ENCODE measurements at regions not wholly inside any gene's neighbourhood (a gene's known extent, or its start where the extent isn't known, plus 50 kb on each side); places are given as distances from the start of the nearest gene placed in this dataset.

DNA sequence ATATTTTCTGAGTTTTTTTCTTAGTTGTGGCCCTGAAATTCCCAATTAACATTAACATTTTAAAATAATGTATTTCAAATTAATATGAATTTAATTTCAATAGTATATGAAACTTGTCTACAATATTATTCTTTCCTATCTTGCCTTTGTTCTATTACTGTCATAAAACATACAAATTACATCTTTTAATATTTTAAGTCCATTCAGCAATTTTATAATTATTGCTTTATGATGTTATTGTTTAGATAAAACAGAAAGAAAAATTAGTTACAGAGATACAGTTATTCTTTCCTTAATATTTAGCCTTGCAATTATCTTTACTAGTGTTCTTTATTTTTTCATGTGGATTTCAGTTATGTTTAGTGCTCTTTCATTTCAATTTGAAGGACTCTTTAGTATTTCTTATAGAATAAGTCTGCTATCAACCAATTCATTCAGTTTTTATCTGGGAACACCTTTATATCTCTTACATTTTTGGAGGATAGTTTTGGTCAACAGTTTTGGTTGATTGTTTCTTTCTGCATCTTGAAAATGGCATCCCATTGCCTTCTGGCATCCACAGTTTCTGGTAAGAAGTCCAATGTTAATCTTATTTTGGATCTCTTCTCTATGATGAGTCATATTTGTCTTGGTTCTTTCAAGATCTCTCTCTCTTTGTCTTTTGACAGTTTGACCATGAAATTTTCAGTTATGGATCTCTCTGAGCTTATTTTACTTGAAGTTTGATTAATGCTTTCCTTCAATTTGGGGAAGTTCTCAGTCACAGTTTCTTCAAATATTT, 76.9 kb upstream of the CHST9 start:
- Histone ChIP-seq H3K9ac (ENCODE audit: insufficient read depth, low read length) (no peak overlapping the region), H3K36me3 (ENCODE audit: control insufficient read depth, insufficient read depth, low read length) (no peaks in the 10 kb centered on the region), H3K4me1 (ENCODE audit: control insufficient read depth, extremely low read depth, insufficient read depth, low read length) (no peaks in the 10 kb centered on the region), H3K27me3 (ENCODE audit: control insufficient read depth, insufficient read depth, low read length) (no peaks in the 10 kb centered on the region), H4K20me1 (ENCODE audit: control insufficient read depth, extremely low read depth, insufficient read depth, low read length) (no peaks in the 10 kb centered on the region), H3K79me2 (ENCODE audit: control insufficient read depth, insufficient read depth, low read length) (no peaks in the 10 kb centered on the region), H2AFZ (ENCODE audit: low read length) (no peak overlapping the region), H3K27ac (ENCODE audit: insufficient read depth, low read length) (no peak overlapping the region), H3K4me3 (replicated peaks in 1 of 4; ENCODE audit: control extremely low read depth in 1 of 4, insufficient read depth in 1 of 4, low read depth in 3 of 4, low read length in 4 of 4) (no peak overlapping the region), H3K4me2 (ENCODE audit: extremely low read depth, insufficient read depth, low read length) (no peak overlapping the region), H3K9me3 (ENCODE audit: control insufficient read depth, insufficient read depth, low read depth, low read length) (no peaks in the 10 kb centered on the region)
- TF ChIP-seq, protein P1, sequence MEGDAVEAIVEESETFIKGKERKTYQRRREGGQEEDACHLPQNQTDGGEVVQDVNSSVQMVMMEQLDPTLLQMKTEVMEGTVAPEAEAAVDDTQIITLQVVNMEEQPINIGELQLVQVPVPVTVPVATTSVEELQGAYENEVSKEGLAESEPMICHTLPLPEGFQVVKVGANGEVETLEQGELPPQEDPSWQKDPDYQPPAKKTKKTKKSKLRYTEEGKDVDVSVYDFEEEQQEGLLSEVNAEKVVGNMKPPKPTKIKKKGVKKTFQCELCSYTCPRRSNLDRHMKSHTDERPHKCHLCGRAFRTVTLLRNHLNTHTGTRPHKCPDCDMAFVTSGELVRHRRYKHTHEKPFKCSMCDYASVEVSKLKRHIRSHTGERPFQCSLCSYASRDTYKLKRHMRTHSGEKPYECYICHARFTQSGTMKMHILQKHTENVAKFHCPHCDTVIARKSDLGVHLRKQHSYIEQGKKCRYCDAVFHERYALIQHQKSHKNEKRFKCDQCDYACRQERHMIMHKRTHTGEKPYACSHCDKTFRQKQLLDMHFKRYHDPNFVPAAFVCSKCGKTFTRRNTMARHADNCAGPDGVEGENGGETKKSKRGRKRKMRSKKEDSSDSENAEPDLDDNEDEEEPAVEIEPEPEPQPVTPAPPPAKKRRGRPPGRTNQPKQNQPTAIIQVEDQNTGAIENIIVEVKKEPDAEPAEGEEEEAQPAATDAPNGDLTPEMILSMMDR (conservative IDR thresholded peaks at IDR 0.05 in 1 of 2, IDR thresholded peaks at IDR 0.05 in 1 of 2; ENCODE audit: low read depth in 1 of 2, low read length in 2 of 2) = no peak
- no peak for TF ChIP-seq EZH2 (IDR thresholded peaks at IDR 0.05; ENCODE audit: low read length, missing control alignments)
- DNase-seq (ENCODE audit: low read depth in 2 of 2) = no peak

DNA sequence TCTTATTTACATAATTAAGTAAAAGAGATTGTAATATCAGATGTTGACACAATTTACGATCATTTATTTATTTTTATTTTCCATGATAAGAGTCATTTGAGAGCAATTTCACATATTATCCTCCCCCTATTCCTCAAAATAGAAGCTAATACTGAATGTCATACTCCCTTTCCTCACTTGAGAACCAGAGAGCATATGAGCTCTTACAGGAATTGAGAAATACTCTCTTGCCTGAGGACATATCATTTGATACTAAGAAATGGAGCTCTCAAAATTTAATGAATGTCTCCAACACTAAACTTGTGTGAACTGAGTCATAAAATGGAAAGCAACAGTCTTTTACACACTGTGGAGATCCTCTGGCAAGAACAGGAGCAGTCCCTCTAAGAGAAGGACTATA, 68.5 kb upstream of the CHST9 start:
- Histone ChIP-seq H3K4me2 (ENCODE audit: extremely low read depth, insufficient read depth, low read length) (no peak overlapping the region), H3K27ac (ENCODE audit: insufficient read depth, low read length) (no peak overlapping the region), H3K4me1 (ENCODE audit: control insufficient read depth, extremely low read depth, insufficient read depth, low read length) (no peaks in the 10 kb centered on the region), H3K9me3 (ENCODE audit: control insufficient read depth, insufficient read depth, low read depth, low read length) (no peaks in the 10 kb centered on the region), H3K36me3 (ENCODE audit: control insufficient read depth, insufficient read depth, low read length) (no peaks in the 10 kb centered on the region), H4K20me1 (ENCODE audit: control insufficient read depth, extremely low read depth, insufficient read depth, low read length) (no peaks in the 10 kb centered on the region), H2AFZ (ENCODE audit: low read length) (no peak overlapping the region), H3K9ac (ENCODE audit: insufficient read depth, low read length) (no peak overlapping the region), H3K79me2 (ENCODE audit: control insufficient read depth, insufficient read depth, low read length) (no peaks in the 10 kb centered on the region), H3K4me3 (replicated peaks in 1 of 4; ENCODE audit: control extremely low read depth in 1 of 4, insufficient read depth in 1 of 4, low read depth in 3 of 4, low read length in 4 of 4) (no peak overlapping the region), H3K27me3 (ENCODE audit: control insufficient read depth, insufficient read depth, low read length) (no peaks in the 10 kb centered on the region)
- TF ChIP-seq, protein P1 (conservative IDR thresholded peaks at IDR 0.05 in 1 of 2, IDR thresholded peaks at IDR 0.05 in 1 of 2; ENCODE audit: low read depth in 1 of 2, low read length in 2 of 2) = no peak
- TF ChIP-seq EZH2 (IDR thresholded peaks at IDR 0.05; ENCODE audit: low read length, missing control alignments) = no peak
- DNase-seq (ENCODE audit: low read depth in 2 of 2) = no peak

DNA sequence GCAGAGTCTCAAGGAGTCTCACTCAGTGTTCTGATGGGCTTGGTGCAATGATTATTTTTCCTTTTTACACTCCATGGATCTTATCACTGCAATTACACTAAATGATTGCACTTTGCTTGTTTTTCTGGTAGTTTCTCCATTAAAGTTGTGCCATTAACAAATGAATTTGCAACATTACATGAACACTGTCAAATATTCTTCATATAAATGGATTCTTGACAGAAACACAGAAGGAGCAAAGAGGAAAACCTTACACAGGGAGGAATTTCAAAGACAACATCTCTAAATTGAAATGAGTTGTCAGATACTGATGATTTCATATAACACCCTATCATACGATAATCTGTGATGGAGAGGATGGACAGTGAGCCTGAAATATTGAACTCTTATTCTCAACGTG, 65.4 kb upstream of the CHST9 start:
- no peaks in the 10 kb centered on the region for H3K4me1 ChIP-seq (ENCODE audit: control insufficient read depth, extremely low read depth, insufficient read depth, low read length)
- no peaks in the 10 kb centered on the region for H3K27me3 ChIP-seq (ENCODE audit: control insufficient read depth, insufficient read depth, low read length)
- no peaks in the 10 kb centered on the region for H4K20me1 ChIP-seq (ENCODE audit: control insufficient read depth, extremely low read depth, insufficient read depth, low read length)
- no peak for TF ChIP-seq EZH2 (IDR thresholded peaks at IDR 0.05; ENCODE audit: low read length, missing control alignments)
- TF ChIP-seq, protein P1 (conservative IDR thresholded peaks at IDR 0.05 in 1 of 2, IDR thresholded peaks at IDR 0.05 in 1 of 2; ENCODE audit: low read depth in 1 of 2, low read length in 2 of 2) = no peak
- H3K9me3 ChIP-seq (ENCODE audit: control insufficient read depth, insufficient read depth, low read depth, low read length) = no peaks in the 10 kb centered on the region
- H3K4me2 ChIP-seq (ENCODE audit: extremely low read depth, insufficient read depth, low read length) = no peak overlapping the region
- H3K4me3 ChIP-seq (replicated peaks in 1 of 4; ENCODE audit: control extremely low read depth in 1 of 4, insufficient read depth in 1 of 4, low read depth in 3 of 4, low read length in 4 of 4) = no peak overlapping the region
- H3K9ac ChIP-seq (ENCODE audit: insufficient read depth, low read length) = no peak overlapping the region
- no peak overlapping the region for H2AFZ ChIP-seq (ENCODE audit: low read length)
- no peaks in the 10 kb centered on the region for H3K36me3 ChIP-seq (ENCODE audit: control insufficient read depth, insufficient read depth, low read length)
- no peak overlapping the region for H3K27ac ChIP-seq (ENCODE audit: insufficient read depth, low read length)
- H3K79me2 ChIP-seq (ENCODE audit: control insufficient read depth, insufficient read depth, low read length) = no peaks in the 10 kb centered on the region
- DNase-seq (ENCODE audit: low read depth in 2 of 2) = no peak

All from fibroblast of lung (primary cell).